GM19351 (cell line): ENCODE measurements at regions not wholly inside any gene's neighbourhood (a gene's known extent, or its start where the extent isn't known, plus 50 kb on each side); places are given as distances from the start of the nearest gene placed in this dataset.

Source experiments
- ATAC-seq: cut with Tn5 transposase; IDR thresholded peaks from one replicate; pipeline ENCODE4 v1.9.1; 2021; ENCODE audit warnings: mild to moderate bottlenecking, moderate library complexity; ENCODE audit not compliant: unreplicated experiment

- ATAC-seq = no peak
These were observed 144.3 kb upstream of the MTAP start for GRCh38 chr9:21657966-21658667.

- no peak for ATAC-seq
These were observed 141.5 kb upstream of the MTAP start for GRCh38 chr9:21660976-21661375.

- ATAC-seq = no peak
These were observed 140.8 kb upstream of the MTAP start for GRCh38 chr9:21661626-21662025.

GRCh38 chr9:21668516-21668915 is 133.9 kb upstream of the MTAP start:
- ATAC-seq = no peak

GRCh38 chr9:21669701-21670100 is 132.7 kb upstream of the MTAP start:
- ATAC-seq = no peak

- ATAC-seq = no peak
These were observed 132.1 kb upstream of the MTAP start for GRCh38 chr9:21670374-21670773.

- ATAC-seq = no peak
These were observed 130.3 kb upstream of the MTAP start for GRCh38 chr9:21672140-21672539.

GRCh38 chr9:21672761-21673160 is 129.7 kb upstream of the MTAP start:
- no peak for ATAC-seq

GRCh38 chr9:21674894-21675293 is 127.5 kb upstream of the MTAP start:
- no peak for ATAC-seq

GRCh38 chr9:21677387-21677786 is 125.0 kb upstream of the MTAP start:
- no peak for ATAC-seq

GRCh38 chr9:21677834-21678233 is 124.6 kb upstream of the MTAP start:
- no peak for ATAC-seq

- ATAC-seq = no peak
These were observed 123.0 kb upstream of the MTAP start for GRCh38 chr9:21679432-21679831.

GRCh38 chr9:21680590-21680989 is 121.8 kb upstream of the MTAP start:
- ATAC-seq = no peak

- ATAC-seq = no peak
These were observed 120.8 kb upstream of the MTAP start for GRCh38 chr9:21681641-21682040.

GRCh38 chr9:21682381-21682780 is 120.1 kb upstream of the MTAP start:
- ATAC-seq = no peak

- no peak for ATAC-seq
These were observed 119.5 kb upstream of the MTAP start for GRCh38 chr9:21682981-21683380.

GRCh38 chr9:21683484-21684175 is 118.8 kb upstream of the MTAP start:
- no peak for ATAC-seq

GRCh38 chr9:21684231-21684630 is 118.2 kb upstream of the MTAP start:
- no peak for ATAC-seq

GRCh38 chr9:21684831-21685362 is 117.5 kb upstream of the MTAP start:
- ATAC-seq = no peak

GRCh38 chr9:21685502-21685901 is 116.9 kb upstream of the MTAP start:
- no peak for ATAC-seq

GRCh38 chr9:21686738-21687137 is 115.7 kb upstream of the MTAP start:
- ATAC-seq = no peak

GRCh38 chr9:21687351-21687750 is 115.1 kb upstream of the MTAP start:
- ATAC-seq = no peak
